IMR-90 (cell line): ENCODE measurements at regions not wholly inside any gene's neighbourhood (a gene's known extent, or its start where the extent isn't known, plus 50 kb on each side); places are given as distances from the start of the nearest gene placed in this dataset.

Experiments
- ATAC-seq: fragments of 200-7000 bp; cut with Tn5 transposase; 2 replicates; pipeline ENCODE4 v1.9.1; 2020; ENCODE audit warnings: low read depth, mild to moderate bottlenecking, moderate library complexity
- BruUV-seq: library from RNA; stranded (reverse); fragments of 400-500 nt; replicated peaks from 2 replicates; lab custom pipeline; 2021; lab: Mats Ljungman, UMichigan
- CTCF ChIA-PET: fragments of 300-600 bp; formaldehyde crosslinking; extraction: SDS; loops from one replicate; lab custom pipeline; 2021; ENCODE audit warnings: antibody characterized with exemption; lab: Yijun Ruan, JAX
- POLR2A ChIA-PET: fragments of 300-600 bp; sonication (Branson Sonifier 250); formaldehyde crosslinking; loops from one replicate; lab custom pipeline; 2022; ENCODE audit warnings: antibody characterized with exemption; ENCODE audit not compliant: unreplicated experiment; lab: Charles Lee
- DNase-seq: peaks from one replicate; pipeline ENCODE4 v3.0.0; 2013
- H2AFZ ChIP-seq: replicated peaks from 2 replicates; pipeline ENCODE3; 2013; ENCODE audit warnings: low read length, mild to moderate bottlenecking; ENCODE audit not compliant: poor library complexity
- H2AK5ac ChIP-seq: 2 replicates; pipeline ENCODE4 v1.6.1; 2013; ENCODE audit warnings: low read depth, low read length, inconsistent platforms
- H2AK9ac ChIP-seq: replicated peaks from 2 replicates; pipeline ENCODE3; 2013; ENCODE audit warnings: mild to moderate bottlenecking, low read depth, low read length, moderate library complexity; ENCODE audit not compliant: poor library complexity
- H2BK120ac ChIP-seq: 2 replicates; pipeline ENCODE4 v1.6.1; 2013; ENCODE audit warnings: low read depth, low read length, inconsistent platforms
- H2BK15ac ChIP-seq: 3 replicates; pipeline ENCODE4 v1.6.1; 2013; ENCODE audit warnings: low read depth, low read length, inconsistent platforms
- H2BK20ac ChIP-seq: 2 replicates; pipeline ENCODE4 v1.6.1; 2013; ENCODE audit warnings: low read depth, mild to moderate bottlenecking, inconsistent platforms, low read length, moderate library complexity
- H2BK5ac ChIP-seq: 2 replicates; pipeline ENCODE4 v1.6.1; 2013; ENCODE audit warnings: mild to moderate bottlenecking, low read depth, low read length, inconsistent platforms; ENCODE audit not compliant: poor library complexity, severe bottlenecking
- H3K14ac ChIP-seq: replicated peaks from 2 replicates; pipeline ENCODE4 v1.6.1; 2013; ENCODE audit warnings: low read depth, low read length, inconsistent platforms
- H3K18ac ChIP-seq: 2 replicates; pipeline ENCODE4 v1.6.1; 2013; ENCODE audit warnings: low read depth, low read length, control low read depth
- H3K23ac ChIP-seq: 2 replicates; pipeline ENCODE4 v1.6.1; 2013; ENCODE audit warnings: low read depth, low read length, inconsistent platforms
- H3K27ac ChIP-seq: 2 replicates; pipeline ENCODE4 v1.5.1; 2013; ENCODE audit warnings: mild to moderate bottlenecking, control low read depth, low read length; ENCODE audit not compliant: insufficient read depth
- H3K27me3 ChIP-seq: 2 replicates; pipeline ENCODE4 v1.6.1; 2013; ENCODE audit warnings: low read length; ENCODE audit not compliant: control insufficient read depth, insufficient read depth
- H3K36me3 ChIP-seq: 2 replicates; pipeline ENCODE4 v1.6.1; 2013; ENCODE audit warnings: low read length, mixed read lengths; ENCODE audit not compliant: control insufficient read depth, insufficient read depth
- H3K4ac ChIP-seq: 2 replicates; pipeline ENCODE4 v1.6.1; 2013; ENCODE audit warnings: low read depth, low read length, inconsistent platforms
- H3K4me1 ChIP-seq: 2 replicates; pipeline ENCODE4 v1.6.1; 2013; ENCODE audit warnings: low read length, mixed read lengths; ENCODE audit not compliant: control insufficient read depth, insufficient read depth
- H3K4me2 ChIP-seq: 2 replicates; pipeline ENCODE4 v1.6.1; 2013; ENCODE audit warnings: low read depth, mild to moderate bottlenecking, control low read depth, low read length, moderate library complexity
- H3K4me3 ChIP-seq: 2 replicates; pipeline ENCODE4 v1.5.1; 2013; ENCODE audit warnings: low read depth, mild to moderate bottlenecking, control low read depth, low read length, moderate library complexity; ENCODE audit not compliant: insufficient read depth
- H3K56ac ChIP-seq: 2 replicates; pipeline ENCODE4 v1.6.1; 2013; ENCODE audit warnings: low read length, inconsistent platforms; ENCODE audit not compliant: insufficient read depth; ENCODE audit errors: extremely low read depth
- H3K79me1 ChIP-seq, 2 experiments: 2 replicates each; pipeline ENCODE4 v1.6.1; 2013; ENCODE audit warnings: low read length in 2 of 2, inconsistent platforms in 1 of 2, low read depth in 1 of 2
- H3K9ac ChIP-seq: 2 replicates; pipeline ENCODE4 v1.6.1; 2013; ENCODE audit warnings: low read depth, low read length, control low read depth
- H3K9me1 ChIP-seq: 2 replicates; pipeline ENCODE4 v1.6.1; 2013; ENCODE audit warnings: low read length, inconsistent platforms; ENCODE audit not compliant: insufficient read depth
- H3K9me3 ChIP-seq: 2 replicates; pipeline ENCODE4 v1.6.1; 2013; ENCODE audit warnings: low read length; ENCODE audit not compliant: control insufficient read depth, insufficient read depth
- H4K20me1 ChIP-seq: 2 replicates; pipeline ENCODE4 v1.6.1; 2013; ENCODE audit warnings: low read length, inconsistent platforms; ENCODE audit not compliant: insufficient read depth
- H4K5ac ChIP-seq: 2 replicates; pipeline ENCODE4 v1.6.1; 2013; ENCODE audit warnings: mild to moderate bottlenecking, low read depth, low read length, control low read depth
- H4K8ac ChIP-seq, 2 experiments: 2 replicates each; pipeline ENCODE4 v1.6.1; 2013; ENCODE audit warnings: low read depth in 2 of 2, low read length in 2 of 2, control low read depth in 1 of 2, inconsistent platforms in 1 of 2
- H4K91ac ChIP-seq: 2 replicates; pipeline ENCODE4 v1.6.1; 2013; ENCODE audit warnings: low read depth, low read length, inconsistent platforms; ENCODE audit not compliant: insufficient read depth
- CHD1 ChIP-seq: IDR thresholded peaks from 2 replicates; pipeline ENCODE4 v1.6.1; 2012; ENCODE audit warnings: low read depth, low read length, improper control_type of control experiment
- ELK1 ChIP-seq: fragments of 150-350 bp; IDR thresholded peaks from 2 replicates; pipeline ENCODE4 v1.6.1; 2016; ENCODE audit warnings: low read depth, mild to moderate bottlenecking, low read length, moderate library complexity, borderline replicate concordance
- MAZ ChIP-seq: IDR thresholded peaks from 2 replicates; pipeline ENCODE4 v1.6.1; 2012; ENCODE audit warnings: low read depth, mild to moderate bottlenecking, low read length, improper control_type of control experiment, moderate library complexity, borderline replicate concordance
- MXI1 ChIP-seq: IDR thresholded peaks from 2 replicates; pipeline ENCODE4 v1.6.1; 2012; ENCODE audit warnings: low read depth, mild to moderate bottlenecking, low read length, moderate library complexity, borderline replicate concordance
- RCOR1 ChIP-seq: IDR thresholded peaks from 2 replicates; pipeline ENCODE4 v1.6.1; 2012; ENCODE audit warnings: mild to moderate bottlenecking, low read length, improper control_type of control experiment; ENCODE audit not compliant: insufficient replicate concordance
- RFX5 ChIP-seq: IDR thresholded peaks from 2 replicates; pipeline ENCODE4 v1.8.0; 2012; ENCODE audit warnings: low read depth, mild to moderate bottlenecking, low read length, moderate library complexity
- SMC3 ChIP-seq: fragments of 150-350 bp; IDR thresholded peaks from 2 replicates; pipeline ENCODE4 v1.6.1; 2016; ENCODE audit warnings: low read depth, mild to moderate bottlenecking, antibody characterized with exemption, low read length, moderate library complexity
- WGBS, 2 experiments: methylation state at CpG; one replicate each; pipeline versions ENCODE4 v1.1.5 to v1.1.7; 2013; ENCODE audit warnings: missing lambda C conversion rate in 2 of 2; ENCODE audit not compliant: insufficient read length in 1 of 2; ENCODE audit errors: extremely low coverage in 2 of 2; 5-methylcytosine and 5-hydroxymethylcytosine counted together
- dilution Hi-C: fragments of 300-500 bp; cut with HindIII; formaldehyde crosslinking; loops from one replicate; pipeline ENCODE4 v1.14.3; 2018; ENCODE audit warnings: low sequenced_read_pairs; ENCODE audit not compliant: unreplicated experiment
- in situ Hi-C: fragments of 300-500 bp; cut with MboI; formaldehyde crosslinking; loops from 3 replicates; pipeline ENCODE4 v1.14.3; 2019; ENCODE audit warnings: low sequenced_read_pairs, inconsistent platforms, mixed read lengths
- intact Hi-C: fragments of 100-400 bp; cut with micrococcal nuclease; formaldehyde crosslinking; loops from 2 replicates; pipeline ENCODE4 v1.10.0; 2022

- 57% methylated on average over 1 of the region's 12 CpGs; no CpG with 5 or more reads in 1 of the 2 experiments for WGBS, 2 experiments
These were observed 138.5 kb upstream of the HES1 start for GRCh38 chr3:193997228-193998122.

More at GRCh38 chr3:193997228-193998122, 138.5 kb upstream of the HES1 start:
- Histone ChIP-seq H3K4ac (no peak overlapping the region), H3K4me1 (no peaks in the 10 kb centered on the region), H2AK5ac (no peak overlapping the region), H3K27me3 (peaks cover 45% of the 10 kb centered on the region), H3K14ac (no peak overlapping the region), H3K79me1 (no peaks in the 10 kb centered on the region), H3K9me1 (no peaks in the 10 kb centered on the region), H2AFZ (no peak overlapping the region), H3K36me3 (no peaks in the 10 kb centered on the region), H3K9me3 (no peaks in the 10 kb centered on the region), H3K4me3 (no peak overlapping the region), H2AK9ac (no peak overlapping the region), H2BK120ac (no peak overlapping the region), H4K5ac (no peak overlapping the region), H2BK20ac (no peak overlapping the region), H3K4me2 (no peak overlapping the region), H3K9ac (no peak overlapping the region), H4K91ac (no peak overlapping the region), H3K56ac (no peak overlapping the region), H3K23ac (no peak overlapping the region), H4K8ac (no peak overlapping the region), H2BK15ac (no peak overlapping the region), H3K18ac (no peak overlapping the region), H3K27ac (no peak overlapping the region), H2BK5ac (no peak overlapping the region), H4K20me1 (no peaks in the 10 kb centered on the region)
- in situ Hi-C loops (no loop called here), intact Hi-C loops (no loop called here), dilution Hi-C loops (no loop called here)
- DNase-seq = no peak
- no peak for ATAC-seq
- ChIA-PET CTCF (interaction anchor here (0.6 kb wide), 1 partner anchor 127 kb away, joined by 3 read pairs; no protein-coding TSS in a partner anchor), POLR2A (no interaction called here)
- TF ChIP-seq ELK1 (no peak), SMC3 (no peak), MAZ (no peak), RCOR1 (no peak), RFX5 (no peak), CHD1 (no peak), MXI1 (no peak)
- no TSS peak for BruUV-seq
